Liver (tissue), 3 donors: ENCODE measurements at regions not wholly inside any gene's neighbourhood (a gene's known extent, or its start where the extent isn't known, plus 50 kb on each side); places are given as distances from the start of the nearest gene placed in this dataset.

ENCODE experiments used
- GABPA ChIP-seq, 2 donors: IDR thresholded peaks in 1 of 2; conservative IDR thresholded peaks in 1 of 2; 2 replicates each; pipeline ENCODE4 v1.6.1; 2016; ENCODE audit warnings: antibody characterized with exemption in 2 of 2, mild to moderate bottlenecking in 1 of 2, moderate library complexity in 1 of 2
- RAD21 ChIP-seq, 2 donors: IDR thresholded peaks; 2 replicates each; pipeline ENCODE4 v1.6.1; 2016; ENCODE audit warnings: antibody characterized with exemption in 2 of 2, mild to moderate bottlenecking in 2 of 2
- YY1 ChIP-seq: IDR thresholded peaks from 2 replicates; pipeline ENCODE4 v1.6.1; 2016; ENCODE audit warnings: antibody characterized with exemption, mild to moderate bottlenecking
- TF ChIP-seq, protein P1 (sequence below): fragments of 150-350 bp; IDR thresholded peaks from 2 replicates; pipeline ENCODE4 v1.5.1; 2017; ENCODE audit warnings: improper control_type of control experiment, low read depth, low read length; ENCODE audit not compliant: missing input control
- TF ChIP-seq, protein P2 (sequence below): IDR thresholded peaks from 2 replicates; pipeline ENCODE4 v1.6.1; 2016; ENCODE audit warnings: antibody characterized with exemption
- TF ChIP-seq, protein P3 (sequence below): IDR thresholded peaks from 2 replicates; pipeline ENCODE4 v1.6.1; 2016; ENCODE audit warnings: antibody characterized with exemption
- donor health status: healthy.
- donor health status: healthy.

DNA sequence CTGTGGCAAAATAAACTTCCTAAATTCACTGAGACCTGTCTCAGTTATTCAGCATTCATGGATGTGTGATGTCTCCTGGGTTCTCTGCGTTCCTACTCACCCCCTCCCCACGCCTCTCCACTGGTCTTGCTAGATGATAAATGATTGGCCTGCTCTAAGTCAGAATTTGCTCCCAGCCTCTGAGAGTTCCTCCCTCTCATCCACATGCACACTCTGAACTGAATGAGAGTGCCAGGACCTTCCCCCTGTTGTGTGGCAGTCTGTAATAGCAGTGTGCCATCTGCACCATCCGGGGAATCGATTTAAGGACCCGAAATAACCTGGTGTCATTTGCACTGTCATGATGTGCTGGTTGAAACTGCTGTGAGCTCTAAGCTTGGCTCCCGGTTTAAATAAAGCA lies 135.8 kb upstream of the AFDN start:
- TF ChIP-seq, protein P1, sequence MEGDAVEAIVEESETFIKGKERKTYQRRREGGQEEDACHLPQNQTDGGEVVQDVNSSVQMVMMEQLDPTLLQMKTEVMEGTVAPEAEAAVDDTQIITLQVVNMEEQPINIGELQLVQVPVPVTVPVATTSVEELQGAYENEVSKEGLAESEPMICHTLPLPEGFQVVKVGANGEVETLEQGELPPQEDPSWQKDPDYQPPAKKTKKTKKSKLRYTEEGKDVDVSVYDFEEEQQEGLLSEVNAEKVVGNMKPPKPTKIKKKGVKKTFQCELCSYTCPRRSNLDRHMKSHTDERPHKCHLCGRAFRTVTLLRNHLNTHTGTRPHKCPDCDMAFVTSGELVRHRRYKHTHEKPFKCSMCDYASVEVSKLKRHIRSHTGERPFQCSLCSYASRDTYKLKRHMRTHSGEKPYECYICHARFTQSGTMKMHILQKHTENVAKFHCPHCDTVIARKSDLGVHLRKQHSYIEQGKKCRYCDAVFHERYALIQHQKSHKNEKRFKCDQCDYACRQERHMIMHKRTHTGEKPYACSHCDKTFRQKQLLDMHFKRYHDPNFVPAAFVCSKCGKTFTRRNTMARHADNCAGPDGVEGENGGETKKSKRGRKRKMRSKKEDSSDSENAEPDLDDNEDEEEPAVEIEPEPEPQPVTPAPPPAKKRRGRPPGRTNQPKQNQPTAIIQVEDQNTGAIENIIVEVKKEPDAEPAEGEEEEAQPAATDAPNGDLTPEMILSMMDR = no peak
- TF ChIP-seq YY1 (no peak), GABPA (IDR thresholded peaks at IDR 0.05 in 1 of 2, conservative IDR thresholded peaks at IDR 0.05 in 1 of 2) (no peak), RAD21 (IDR thresholded peaks at IDR 0.05) (no peak)
- TF ChIP-seq, protein P2, sequence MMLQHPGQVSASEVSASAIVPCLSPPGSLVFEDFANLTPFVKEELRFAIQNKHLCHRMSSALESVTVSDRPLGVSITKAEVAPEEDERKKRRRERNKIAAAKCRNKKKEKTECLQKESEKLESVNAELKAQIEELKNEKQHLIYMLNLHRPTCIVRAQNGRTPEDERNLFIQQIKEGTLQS = no peak
- TF ChIP-seq, protein P3, sequence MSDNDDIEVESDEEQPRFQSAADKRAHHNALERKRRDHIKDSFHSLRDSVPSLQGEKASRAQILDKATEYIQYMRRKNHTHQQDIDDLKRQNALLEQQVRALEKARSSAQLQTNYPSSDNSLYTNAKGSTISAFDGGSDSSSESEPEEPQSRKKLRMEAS = no peak
